GM23338 (cell line): ENCODE measurements at regions not wholly inside any gene's neighbourhood (a gene's known extent, or its start where the extent isn't known, plus 50 kb on each side); places are given as distances from the start of the nearest gene placed in this dataset.

Source experiments
- ATAC-seq: fragments of 200-7000 bp; cut with Tn5 transposase; 3 replicates; pipeline ENCODE4 v1.9.1; 2020
- DNase-seq: peaks from one replicate; pipeline ENCODE4 v3.0.0-alpha.2; 2015; ENCODE audit warnings: low spot score
- H2AFZ ChIP-seq: fragments of 200-600 bp; sonication (generic); 2 replicates; pipeline ENCODE4 v1.8.0; 2016; ENCODE audit warnings: antibody characterized with exemption, mild to moderate bottlenecking, moderate library complexity
- H3F3A ChIP-seq: fragments of 200-600 bp; sonication (generic); replicated peaks from 2 replicates; pipeline ENCODE4 v1.8.0; 2017; ENCODE audit warnings: antibody characterized with exemption, mixed run types, low read depth
- H3K27ac ChIP-seq: fragments of 200-600 bp; sonication (generic); 2 replicates; pipeline ENCODE4 v1.6.1; 2016; ENCODE audit warnings: low read depth
- H3K27me3 ChIP-seq: fragments of 200-600 bp; sonication (generic); 2 replicates; pipeline ENCODE4 v1.8.0; 2016; ENCODE audit warnings: mild to moderate bottlenecking, mixed run types, moderate library complexity; ENCODE audit not compliant: insufficient read depth
- H3K36me3 ChIP-seq: fragments of 200-600 bp; sonication (generic); 2 replicates; pipeline ENCODE4 v1.8.0; 2016; ENCODE audit warnings: mild to moderate bottlenecking; ENCODE audit not compliant: insufficient read depth
- H3K4me1 ChIP-seq: fragments of 200-600 bp; sonication (generic); 2 replicates; pipeline ENCODE4 v1.8.0; 2016; ENCODE audit warnings: mild to moderate bottlenecking, moderate library complexity; ENCODE audit not compliant: insufficient read depth
- H3K4me2 ChIP-seq: fragments of 200-600 bp; sonication (generic); 2 replicates; pipeline ENCODE4 v1.7.1; 2017; ENCODE audit warnings: mixed run types
- H3K4me3 ChIP-seq: fragments of 200-600 bp; sonication (generic); 2 replicates; pipeline ENCODE4 v1.6.1; 2016; ENCODE audit warnings: mixed run types
- H3K79me2 ChIP-seq: fragments of 200-600 bp; sonication (generic); replicated peaks from 2 replicates; pipeline ENCODE4 v1.8.0; 2017; ENCODE audit warnings: mild to moderate bottlenecking; ENCODE audit not compliant: insufficient read depth
- H3K9me2 ChIP-seq: fragments of 200-600 bp; sonication (generic); 2 replicates; pipeline ENCODE4 v1.8.0; 2017; ENCODE audit not compliant: insufficient read depth
- H4K20me1 ChIP-seq: fragments of 200-600 bp; sonication (generic); replicated peaks from 2 replicates; pipeline ENCODE4 v1.8.0; 2017; ENCODE audit warnings: mild to moderate bottlenecking; ENCODE audit not compliant: insufficient read depth
- H3K27ac Mint-ChIP-seq: 2 replicates; pipeline ENCODE4 v1.8.0; 2020; ENCODE audit warnings: inconsistent platforms, mild to moderate bottlenecking, moderate library complexity, mixed read lengths
- H3K27me3 Mint-ChIP-seq: 3 replicates; pipeline ENCODE4 v1.8.0; 2022; ENCODE audit warnings: low read depth, mild to moderate bottlenecking, moderate library complexity, mixed read lengths, inconsistent platforms; ENCODE audit not compliant: insufficient read depth, poor library complexity
- H3K36me3 Mint-ChIP-seq: 3 replicates; pipeline ENCODE4 v1.8.0; 2021; ENCODE audit warnings: low read depth, mild to moderate bottlenecking, inconsistent platforms, moderate library complexity, mixed read lengths
- H3K4me1 Mint-ChIP-seq: 3 replicates; pipeline ENCODE4 v1.8.0; 2020; ENCODE audit warnings: mild to moderate bottlenecking, inconsistent platforms, mixed read lengths
- H3K4me3 Mint-ChIP-seq: 3 replicates; pipeline ENCODE4 v1.8.0; 2021; ENCODE audit warnings: moderate library complexity, mild to moderate bottlenecking, inconsistent platforms, mixed read lengths
- H3K9me3 Mint-ChIP-seq: 3 replicates; pipeline ENCODE4 v1.8.0; 2020; ENCODE audit warnings: moderate library complexity, mild to moderate bottlenecking, inconsistent platforms, mixed read lengths
- CREB1 ChIP-seq: fragments of 250-450 bp; sonication (Bioruptor Pico); IDR thresholded peaks from 2 replicates; pipeline ENCODE4 v1.5.0; 2020; ENCODE audit warnings: low read depth, mild to moderate bottlenecking, moderate library complexity
- EZH2 ChIP-seq: fragments of 200-600 bp; sonication (generic); IDR thresholded peaks from one replicate; pipeline ENCODE4 v1.8.0; 2017; ENCODE audit warnings: antibody characterized with exemption, mild to moderate bottlenecking, low read depth; ENCODE audit not compliant: unreplicated experiment
- EZH2phosphoT487 ChIP-seq: fragments of 200-600 bp; sonication (generic); IDR thresholded peaks from one replicate; pipeline ENCODE4 v1.8.1; 2018; ENCODE audit warnings: antibody characterized with exemption; ENCODE audit not compliant: unreplicated experiment
- JUNB ChIP-seq: IDR thresholded peaks from one replicate; pipeline ENCODE4 v1.6.1; 2016; ENCODE audit warnings: antibody characterized with exemption; ENCODE audit not compliant: unreplicated experiment
- NANOG ChIP-seq: IDR thresholded peaks from 2 replicates; pipeline ENCODE4 v1.6.1; 2016; ENCODE audit warnings: antibody characterized with exemption, borderline replicate concordance
- POLR2AphosphoS5 ChIP-seq: IDR thresholded peaks from 2 replicates; pipeline ENCODE4 v1.6.1; 2016; ENCODE audit warnings: antibody characterized with exemption, low read depth
- REST ChIP-seq: IDR thresholded peaks from one replicate; pipeline ENCODE4 v1.6.1; 2018; ENCODE audit warnings: antibody characterized with exemption; ENCODE audit not compliant: unreplicated experiment
- STAT1 ChIP-seq: IDR thresholded peaks from one replicate; pipeline ENCODE4 v1.6.1; 2016; ENCODE audit warnings: antibody characterized with exemption; ENCODE audit not compliant: unreplicated experiment
- ZNF114 ChIP-seq: fragments of 250-450 bp; sonication (Bioruptor Pico); IDR thresholded peaks from 2 replicates; pipeline ENCODE4 v1.5.0; 2020; ENCODE audit warnings: mild to moderate bottlenecking, moderate library complexity
- ZNF331 ChIP-seq: fragments of 250-450 bp; sonication (Bioruptor Pico); IDR thresholded peaks from 2 replicates; pipeline ENCODE4 v1.5.0; 2020; ENCODE audit warnings: low read depth, mild to moderate bottlenecking, moderate library complexity
- ZNF462 ChIP-seq: fragments of 250-450 bp; sonication (Bioruptor Pico); IDR thresholded peaks from 2 replicates; pipeline ENCODE4 v1.5.0; 2020; ENCODE audit warnings: mild to moderate bottlenecking, moderate library complexity
- TF ChIP-seq, protein P1 (sequence below), 2 experiments: fragments of 200-600 bp in 1 of 2; sonication (generic) in 1 of 2; conservative IDR thresholded peaks; 2 replicates each; pipeline versions ENCODE4 v1.5.1 to v1.6.1; 2016 to 2017; ENCODE audit warnings: antibody characterized with exemption in 2 of 2, low read depth in 2 of 2, mild to moderate bottlenecking in 2 of 2, moderate library complexity in 1 of 2
- TF ChIP-seq, protein P2 (sequence below): IDR thresholded peaks from 2 replicates; pipeline ENCODE4 v1.6.1; 2016; ENCODE audit warnings: antibody characterized with exemption

- Mint-ChIP-seq H3K4me3 (no peak overlapping the region), H3K27me3 (peaks cover 3% of the 10 kb centered on the region), H3K27ac (no peak overlapping the region), H3K36me3 (no peaks in the 10 kb centered on the region), H3K4me1 (peaks cover 25% of the 10 kb centered on the region), H3K9me3 (peaks cover 5% of the 10 kb centered on the region; the same call in 1 of the 3 replicates)
- ATAC-seq = no peak
- no peak overlapping the region for H3K27ac ChIP-seq
- TF ChIP-seq JUNB = no peak
- no peak for TF ChIP-seq ZNF114 (CRISPR knock-in tag)
- TF ChIP-seq, protein P1, sequence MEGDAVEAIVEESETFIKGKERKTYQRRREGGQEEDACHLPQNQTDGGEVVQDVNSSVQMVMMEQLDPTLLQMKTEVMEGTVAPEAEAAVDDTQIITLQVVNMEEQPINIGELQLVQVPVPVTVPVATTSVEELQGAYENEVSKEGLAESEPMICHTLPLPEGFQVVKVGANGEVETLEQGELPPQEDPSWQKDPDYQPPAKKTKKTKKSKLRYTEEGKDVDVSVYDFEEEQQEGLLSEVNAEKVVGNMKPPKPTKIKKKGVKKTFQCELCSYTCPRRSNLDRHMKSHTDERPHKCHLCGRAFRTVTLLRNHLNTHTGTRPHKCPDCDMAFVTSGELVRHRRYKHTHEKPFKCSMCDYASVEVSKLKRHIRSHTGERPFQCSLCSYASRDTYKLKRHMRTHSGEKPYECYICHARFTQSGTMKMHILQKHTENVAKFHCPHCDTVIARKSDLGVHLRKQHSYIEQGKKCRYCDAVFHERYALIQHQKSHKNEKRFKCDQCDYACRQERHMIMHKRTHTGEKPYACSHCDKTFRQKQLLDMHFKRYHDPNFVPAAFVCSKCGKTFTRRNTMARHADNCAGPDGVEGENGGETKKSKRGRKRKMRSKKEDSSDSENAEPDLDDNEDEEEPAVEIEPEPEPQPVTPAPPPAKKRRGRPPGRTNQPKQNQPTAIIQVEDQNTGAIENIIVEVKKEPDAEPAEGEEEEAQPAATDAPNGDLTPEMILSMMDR (conservative IDR thresholded peaks at IDR 0.05; ENCODE audit: low read depth in 2 of 2) = no peak
- no peak for TF ChIP-seq REST
- no peak for TF ChIP-seq ZNF331 (CRISPR knock-in tag)
- TF ChIP-seq EZH2 = no peak
- no peak for TF ChIP-seq ZNF462 (CRISPR knock-in tag)
- TF ChIP-seq EZH2phosphoT487 = no peak
- TF ChIP-seq, protein P2, sequence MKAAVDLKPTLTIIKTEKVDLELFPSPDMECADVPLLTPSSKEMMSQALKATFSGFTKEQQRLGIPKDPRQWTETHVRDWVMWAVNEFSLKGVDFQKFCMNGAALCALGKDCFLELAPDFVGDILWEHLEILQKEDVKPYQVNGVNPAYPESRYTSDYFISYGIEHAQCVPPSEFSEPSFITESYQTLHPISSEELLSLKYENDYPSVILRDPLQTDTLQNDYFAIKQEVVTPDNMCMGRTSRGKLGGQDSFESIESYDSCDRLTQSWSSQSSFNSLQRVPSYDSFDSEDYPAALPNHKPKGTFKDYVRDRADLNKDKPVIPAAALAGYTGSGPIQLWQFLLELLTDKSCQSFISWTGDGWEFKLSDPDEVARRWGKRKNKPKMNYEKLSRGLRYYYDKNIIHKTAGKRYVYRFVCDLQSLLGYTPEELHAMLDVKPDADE = no peak
- TF ChIP-seq POLR2AphosphoS5 = no peak
- TF ChIP-seq STAT1 = no peak
- no peak for TF ChIP-seq NANOG
- no peak for TF ChIP-seq CREB1 (CRISPR knock-in tag)
- no peaks in the 10 kb centered on the region for H3K27me3 ChIP-seq
- H3K36me3 ChIP-seq = no peaks in the 10 kb centered on the region
- H3K79me2 ChIP-seq = no peaks in the 10 kb centered on the region
- H3K4me3 ChIP-seq = no peak overlapping the region
- peak overlapping the region; percentile 52; the same call in 1 of the 2 replicates for H2AFZ ChIP-seq
- peaks cover 10% of the 10 kb centered on the region for H3K4me1 ChIP-seq
- no peak for DNase-seq
- no peaks in the 10 kb centered on the region for H3K9me2 ChIP-seq
- no peaks in the 10 kb centered on the region for H4K20me1 ChIP-seq
- H3K4me2 ChIP-seq = peak overlapping the region; percentile 43
- H3F3A ChIP-seq = no peaks in the 10 kb centered on the region
These were observed 142.9 kb downstream of the BCOR start for GRCh38 chrX:39954851-39955250.
